B cell (primary cell): ENCODE measurements at regions not wholly inside any gene's neighbourhood (a gene's known extent, or its start where the extent isn't known, plus 50 kb on each side); places are given as distances from the start of the nearest gene placed in this dataset.

Experiments used
- ATAC-seq: fragments of 200-7000 bp; cut with Tn5 transposase; one replicate; pipeline ENCODE4 v1.10.0; 2021; ENCODE audit warnings: low read depth, mild to moderate bottlenecking, moderate number of reproducible peaks, moderate library complexity
- CTCF ChIA-PET: fragments of 350-600 bp; sonication (Branson Sonifier 250); formaldehyde crosslinking; loops from one replicate; lab custom pipeline; 2021; ENCODE audit warnings: antibody characterized with exemption, inconsistent platforms; lab: Charles Lee
- POLR2A ChIA-PET: fragments of 350-600 bp; sonication (Branson Sonifier 250); formaldehyde crosslinking; loops from one replicate; lab custom pipeline; 2021; ENCODE audit warnings: antibody characterized with exemption; lab: Charles Lee
- DNase-seq: peaks from one replicate; pipeline ENCODE4 v3.0.0; 2013
- H2AFZ ChIP-seq: 2 replicates; pipeline ENCODE4 v1.6.1; 2012; ENCODE audit warnings: mild to moderate bottlenecking, low read depth, low read length; ENCODE audit not compliant: insufficient read depth, poor library complexity, severe bottlenecking
- H3K27ac ChIP-seq, 2 donors: 1 replicate in 1 of 2; 2 replicates in 1 of 2; pipeline ENCODE4 v1.5.1; 2012 to 2013; ENCODE audit warnings: low read length in 2 of 2, mild to moderate bottlenecking in 2 of 2, moderate library complexity in 1 of 2
- H3K27me3 ChIP-seq, 4 experiments: fragments of 200-600 bp in 1 of 4; sonication (generic) in 1 of 4; replicated peaks in 1 of 4; 1 replicate in 2 of 4; 2 replicates in 2 of 4; pipeline versions ENCODE4 v1.6.1 to v1.7.0; 2013 to 2016; ENCODE audit warnings: low read length in 3 of 4, mild to moderate bottlenecking in 2 of 4, mixed read lengths in 1 of 4, moderate library complexity in 1 of 4; ENCODE audit not compliant: insufficient read depth in 4 of 4, control insufficient read depth in 3 of 4; ENCODE audit errors: control extremely low read depth in 1 of 4
- H3K36me3 ChIP-seq, 2 experiments: replicated peaks in 1 of 2; 1 replicate in 1 of 2; 2 replicates in 1 of 2; pipeline versions ENCODE4 v1.6.1 to v1.7.1; 2013; ENCODE audit warnings: low read length in 1 of 2; ENCODE audit not compliant: insufficient read depth in 2 of 2, control insufficient read depth in 1 of 2; ENCODE audit errors: control extremely low read depth in 1 of 2, extremely low read depth in 1 of 2
- H3K4me1 ChIP-seq, 2 donors: fragments of 200-600 bp in 1 of 2; sonication (generic) in 1 of 2; 1 replicate in 1 of 2; 2 replicates in 1 of 2; pipeline versions ENCODE4 v1.5.1 to v1.6.1; 2013 to 2017; ENCODE audit warnings: low read length in 2 of 2; ENCODE audit not compliant: control insufficient read depth in 2 of 2, insufficient read depth in 2 of 2
- H3K4me2 ChIP-seq: replicated peaks from 2 replicates; pipeline ENCODE3; 2012; ENCODE audit warnings: mild to moderate bottlenecking, low read depth, low read length; ENCODE audit not compliant: poor library complexity, severe bottlenecking
- H3K4me3 ChIP-seq, 5 experiments: fragments of 200-600 bp in 1 of 5; sonication (generic) in 1 of 5; 1 replicate in 3 of 5; 2 replicates in 2 of 5; pipeline versions ENCODE4 v1.5.1 to v1.7.0; 2011 to 2016; ENCODE audit warnings: low read length in 4 of 5, mild to moderate bottlenecking in 4 of 5, low read depth in 2 of 5, control low read depth in 1 of 5, moderate library complexity in 1 of 5; ENCODE audit not compliant: insufficient read depth in 1 of 5; ENCODE audit errors: control extremely low read depth in 1 of 5, extremely low read depth in 1 of 5
- H3K79me2 ChIP-seq: fragments of 200-600 bp; sonication (generic); one replicate; pipeline ENCODE4 v1.6.0; 2016; ENCODE audit warnings: low read length; ENCODE audit not compliant: control insufficient read depth, insufficient read depth
- H3K9ac ChIP-seq: fragments of 200-600 bp; sonication (generic); 2 replicates; pipeline ENCODE4 v1.6.1; 2017; ENCODE audit warnings: mild to moderate bottlenecking, low read length, moderate library complexity
- H3K9me3 ChIP-seq, 3 donors: one replicate each; pipeline versions ENCODE4 v1.6.1 to v1.7.1; 2013; ENCODE audit warnings: low read length in 2 of 3; ENCODE audit not compliant: control insufficient read depth in 2 of 3, insufficient read depth in 1 of 3; ENCODE audit errors: control extremely low read depth in 1 of 3
- H4K20me1 ChIP-seq: 2 replicates; pipeline ENCODE4 v1.6.0; 2012; ENCODE audit warnings: mild to moderate bottlenecking, low read length; ENCODE audit not compliant: insufficient read depth, control insufficient read depth, poor library complexity, severe bottlenecking
- H3K27ac Mint-ChIP-seq: one replicate; pipeline ENCODE4 v1.8.0; 2021; ENCODE audit warnings: mixed read lengths
- H3K27me3 Mint-ChIP-seq: one replicate; pipeline ENCODE4 v1.8.0; 2021; ENCODE audit warnings: mixed read lengths
- H3K4me1 Mint-ChIP-seq: one replicate; pipeline ENCODE4 v1.8.0; 2021; ENCODE audit warnings: mixed read lengths
- H3K4me3 Mint-ChIP-seq: one replicate; pipeline ENCODE4 v1.8.0; 2021; ENCODE audit warnings: mixed read lengths
- H3K9me3 Mint-ChIP-seq: one replicate; pipeline ENCODE4 v1.8.0; 2022; ENCODE audit warnings: mixed read lengths; ENCODE audit not compliant: insufficient read depth
- EZH2 ChIP-seq: IDR thresholded peaks from 2 replicates; pipeline ENCODE4 v1.6.1; 2012; ENCODE audit warnings: borderline replicate concordance, low read depth, mild to moderate bottlenecking, moderate library complexity, low read length; ENCODE audit not compliant: insufficient read depth, poor library complexity, severe bottlenecking
- WGBS: methylation state at CpG from one replicate; pipeline ENCODE4 v1.1.5; 2013; ENCODE audit warnings: missing lambda C conversion rate; ENCODE audit not compliant: insufficient coverage; 5-methylcytosine and 5-hydroxymethylcytosine counted together
- intact Hi-C: fragments of 100-400 bp; cut with micrococcal nuclease; formaldehyde crosslinking; loops from one replicate; pipeline ENCODE4 v1.10.0; 2022
- TF ChIP-seq, protein P1 (sequence below): fragments of 200-600 bp; IDR thresholded peaks from one replicate; pipeline ENCODE4 v1.8.0; 2022; ENCODE audit warnings: antibody characterized with exemption, mild to moderate bottlenecking

GRCh38 chr4:117560329-117560728 is 474.0 kb upstream of the NDST3 start:
- DNase-seq (no peak), ATAC-seq (no peak)
- ChIA-PET CTCF (no interaction called here), POLR2A (no interaction called here)
- Histone ChIP-seq H3K4me3 (no peak overlapping the region), H3K36me3 (no peaks in the 10 kb centered on the region), H3K27me3 (no peaks in the 10 kb centered on the region), H4K20me1 (no peaks in the 10 kb centered on the region), H3K4me1 (no peaks in the 10 kb centered on the region), H3K9me3 (no peaks in the 10 kb centered on the region), H3K9ac (no peak overlapping the region), H3K27ac (no peak overlapping the region), H3K79me2 (no peaks in the 10 kb centered on the region), H2AFZ (no peak overlapping the region), H3K4me2 (no peak overlapping the region)
- Mint-ChIP-seq H3K27ac (no peak overlapping the region), H3K9me3 (no peaks in the 10 kb centered on the region), H3K27me3 (no peaks in the 10 kb centered on the region), H3K4me3 (no peak overlapping the region), H3K4me1 (no peaks in the 10 kb centered on the region)
- no CpG with 5 or more reads among the region's 1 CpG for WGBS
- intact Hi-C loops, result no loop called here
- no peak for TF ChIP-seq EZH2
- TF ChIP-seq, protein P1, sequence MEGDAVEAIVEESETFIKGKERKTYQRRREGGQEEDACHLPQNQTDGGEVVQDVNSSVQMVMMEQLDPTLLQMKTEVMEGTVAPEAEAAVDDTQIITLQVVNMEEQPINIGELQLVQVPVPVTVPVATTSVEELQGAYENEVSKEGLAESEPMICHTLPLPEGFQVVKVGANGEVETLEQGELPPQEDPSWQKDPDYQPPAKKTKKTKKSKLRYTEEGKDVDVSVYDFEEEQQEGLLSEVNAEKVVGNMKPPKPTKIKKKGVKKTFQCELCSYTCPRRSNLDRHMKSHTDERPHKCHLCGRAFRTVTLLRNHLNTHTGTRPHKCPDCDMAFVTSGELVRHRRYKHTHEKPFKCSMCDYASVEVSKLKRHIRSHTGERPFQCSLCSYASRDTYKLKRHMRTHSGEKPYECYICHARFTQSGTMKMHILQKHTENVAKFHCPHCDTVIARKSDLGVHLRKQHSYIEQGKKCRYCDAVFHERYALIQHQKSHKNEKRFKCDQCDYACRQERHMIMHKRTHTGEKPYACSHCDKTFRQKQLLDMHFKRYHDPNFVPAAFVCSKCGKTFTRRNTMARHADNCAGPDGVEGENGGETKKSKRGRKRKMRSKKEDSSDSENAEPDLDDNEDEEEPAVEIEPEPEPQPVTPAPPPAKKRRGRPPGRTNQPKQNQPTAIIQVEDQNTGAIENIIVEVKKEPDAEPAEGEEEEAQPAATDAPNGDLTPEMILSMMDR, result no peak

GRCh38 chr4:117574085-117574484 is 460.2 kb upstream of the NDST3 start:
- ChIA-PET CTCF (no interaction called here), POLR2A (no interaction called here)
- TF ChIP-seq, protein P1, result no peak
- TF ChIP-seq EZH2, result no peak
- Histone ChIP-seq H3K36me3 (no peaks in the 10 kb centered on the region), H3K9ac (no peak overlapping the region), H3K4me2 (no peak overlapping the region), H3K27ac (no peak overlapping the region), H3K27me3 (no peaks in the 10 kb centered on the region), H3K4me3 (no peak overlapping the region), H3K4me1 (no peaks in the 10 kb centered on the region), H4K20me1 (no peaks in the 10 kb centered on the region), H2AFZ (no peak overlapping the region), H3K9me3 (peaks cover 0 to 3% (median 1%) of the 10 kb centered on the region in 3 donors), H3K79me2 (no peaks in the 10 kb centered on the region)
- Mint-ChIP-seq H3K4me1 (no peaks in the 10 kb centered on the region), H3K27me3 (no peaks in the 10 kb centered on the region), H3K4me3 (no peak overlapping the region), H3K9me3 (no peaks in the 10 kb centered on the region), H3K27ac (no peak overlapping the region)
- no peak for ATAC-seq
- no CpG with 5 or more reads among the region's 2 CpGs for WGBS
- DNase-seq, result no peak
- intact Hi-C loops, result no loop called here
